GM13977 (cell line): ENCODE measurements at regions not wholly inside any gene's neighbourhood (a gene's known extent, or its start where the extent isn't known, plus 50 kb on each side); places are given as distances from the start of the nearest gene placed in this dataset.
"Not testable (repeated sequence)": the region's sequence is repeated elsewhere in the genome, so short reads cannot be mapped to it uniquely, and the experiment has no call there.

Experiments
- DNase-seq: peaks from one replicate; pipeline ENCODE4 v3.0.0; 2012; ENCODE audit warnings: low spot score
- in situ Hi-C: fragments of 300-500 bp; cut with MboI; formaldehyde crosslinking; loops from one replicate; pipeline ENCODE4 v1.12.0; 2022; ENCODE audit warnings: low sequenced_read_pairs, low pct_unique_long_range_greater_than_20kb, mixed read lengths, inconsistent platforms; ENCODE audit not compliant: unreplicated experiment
- TF ChIP-seq, protein P1 (sequence below): IDR thresholded peaks from 2 replicates; pipeline ENCODE4 v1.5.1; 2012; ENCODE audit warnings: mild to moderate bottlenecking, control low read depth; ENCODE audit not compliant: insufficient read depth; ENCODE audit errors: extremely low read depth, missing control alignments

DNA sequence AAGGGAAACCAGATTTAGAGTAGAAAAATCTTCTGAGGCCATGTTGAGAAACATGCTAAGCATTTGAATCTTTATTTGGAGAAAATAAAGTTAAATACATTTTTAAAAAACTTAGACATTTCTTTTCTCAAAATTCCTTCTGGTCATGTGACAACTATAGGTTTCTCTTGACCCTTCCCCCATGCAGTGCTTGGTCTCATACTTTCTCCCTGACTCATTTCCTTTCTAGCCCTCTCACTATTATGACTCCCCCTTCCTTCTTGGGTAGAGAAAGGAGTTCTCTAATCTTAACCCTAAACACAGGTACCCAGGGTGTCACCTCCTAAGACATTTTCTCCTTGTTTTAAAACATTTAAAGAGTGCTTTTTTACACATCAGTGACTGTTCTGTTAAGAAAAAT is 179.5 kb upstream of the TMEM106B start:
- TF ChIP-seq, protein P1, sequence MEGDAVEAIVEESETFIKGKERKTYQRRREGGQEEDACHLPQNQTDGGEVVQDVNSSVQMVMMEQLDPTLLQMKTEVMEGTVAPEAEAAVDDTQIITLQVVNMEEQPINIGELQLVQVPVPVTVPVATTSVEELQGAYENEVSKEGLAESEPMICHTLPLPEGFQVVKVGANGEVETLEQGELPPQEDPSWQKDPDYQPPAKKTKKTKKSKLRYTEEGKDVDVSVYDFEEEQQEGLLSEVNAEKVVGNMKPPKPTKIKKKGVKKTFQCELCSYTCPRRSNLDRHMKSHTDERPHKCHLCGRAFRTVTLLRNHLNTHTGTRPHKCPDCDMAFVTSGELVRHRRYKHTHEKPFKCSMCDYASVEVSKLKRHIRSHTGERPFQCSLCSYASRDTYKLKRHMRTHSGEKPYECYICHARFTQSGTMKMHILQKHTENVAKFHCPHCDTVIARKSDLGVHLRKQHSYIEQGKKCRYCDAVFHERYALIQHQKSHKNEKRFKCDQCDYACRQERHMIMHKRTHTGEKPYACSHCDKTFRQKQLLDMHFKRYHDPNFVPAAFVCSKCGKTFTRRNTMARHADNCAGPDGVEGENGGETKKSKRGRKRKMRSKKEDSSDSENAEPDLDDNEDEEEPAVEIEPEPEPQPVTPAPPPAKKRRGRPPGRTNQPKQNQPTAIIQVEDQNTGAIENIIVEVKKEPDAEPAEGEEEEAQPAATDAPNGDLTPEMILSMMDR = no peak
- in situ Hi-C loops = no loop called here
- no peak for DNase-seq

DNA sequence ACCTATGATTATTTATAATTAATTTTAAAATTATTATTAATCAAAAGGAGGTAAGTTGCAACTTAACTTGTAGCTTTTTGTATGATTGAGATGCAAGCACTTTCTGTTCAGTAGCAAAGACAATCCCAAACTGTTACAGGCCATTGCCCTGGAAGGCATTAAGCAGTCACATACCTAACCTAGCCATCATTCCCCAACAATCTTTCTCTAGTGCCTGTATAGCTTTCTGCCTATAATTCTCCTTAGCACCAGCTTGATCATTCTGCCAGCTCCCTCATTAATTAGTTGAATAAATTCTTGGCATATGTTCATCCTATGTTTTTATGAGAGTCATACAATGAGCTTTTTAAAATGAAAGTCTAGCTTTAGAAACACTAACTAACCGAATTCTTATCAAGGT is 178.9 kb upstream of the TMEM106B start:
- in situ Hi-C loops = no loop called here
- DNase-seq = no peak
- TF ChIP-seq, protein P1 = no peak

DNA sequence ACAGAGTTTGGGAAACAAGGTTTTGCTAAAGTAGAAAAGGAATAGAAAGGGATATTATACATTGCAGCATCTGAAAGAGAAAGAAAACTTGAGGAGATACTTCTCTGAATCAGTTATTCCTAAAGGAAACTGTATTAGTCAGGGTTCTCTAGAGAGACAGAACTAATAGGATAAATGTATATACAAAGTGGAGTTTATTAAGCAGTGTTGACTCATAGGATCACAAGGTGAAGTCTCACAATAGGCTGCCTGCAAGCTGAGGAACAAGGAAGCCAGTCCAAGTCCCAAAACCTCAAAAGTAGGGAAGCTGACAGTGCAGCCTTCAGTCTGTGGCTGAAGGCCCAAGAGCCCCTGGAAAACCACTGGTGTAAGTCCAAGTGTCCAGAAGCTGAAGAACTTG is 167.6 kb upstream of the TMEM106B start:
- in situ Hi-C loops, DNase-seq: not testable (repeated sequence)

DNA sequence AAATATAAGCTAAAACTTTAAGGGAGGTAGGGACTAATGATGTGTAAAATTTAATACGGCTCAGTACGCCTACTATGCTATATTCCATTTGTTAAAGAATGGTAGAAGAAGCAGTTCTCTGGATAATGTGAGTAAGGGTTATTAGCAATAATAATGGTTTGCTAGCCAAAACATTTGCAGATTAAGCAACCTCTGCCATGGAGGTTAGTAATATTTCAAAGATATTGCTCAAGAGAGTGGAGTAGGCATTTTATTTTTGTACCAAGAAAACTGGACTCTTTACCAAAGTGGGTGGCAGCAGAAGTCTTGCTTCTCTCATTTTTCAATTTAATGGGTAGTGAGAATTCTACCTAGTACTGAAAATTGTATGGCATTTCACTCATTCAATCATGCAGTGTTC is 158.9 kb upstream of the TMEM106B start:
- TF ChIP-seq, protein P1 = no peak
- in situ Hi-C loops = loop anchor here (25.0 kb wide), 1 partner anchor 260 kb away; no protein-coding TSS in a partner anchor
- no peak for DNase-seq

DNA sequence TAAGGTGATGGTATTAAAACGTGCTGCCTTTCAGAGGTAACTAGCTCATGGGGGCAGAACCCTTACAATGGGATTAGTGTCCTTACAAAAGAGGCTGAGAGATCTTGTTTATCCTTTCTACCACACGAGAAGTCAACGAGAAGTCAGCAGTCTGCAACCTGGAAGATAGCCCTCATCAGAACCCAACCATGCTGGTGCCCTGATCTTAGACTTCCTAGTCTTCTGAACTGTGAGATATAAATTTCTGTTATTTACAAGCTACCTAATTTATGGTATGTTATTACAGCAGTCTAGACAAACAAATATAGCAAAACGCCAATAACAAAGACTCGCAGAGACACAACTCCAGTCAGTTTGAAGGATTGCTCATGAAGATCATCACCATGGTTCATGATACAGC is 157.5 kb upstream of the TMEM106B start:
- TF ChIP-seq, protein P1 = no peak
- in situ Hi-C loops = loop anchor here (25.0 kb wide), 1 partner anchor 259 kb away; no protein-coding TSS in a partner anchor
- DNase-seq = no peak

DNA sequence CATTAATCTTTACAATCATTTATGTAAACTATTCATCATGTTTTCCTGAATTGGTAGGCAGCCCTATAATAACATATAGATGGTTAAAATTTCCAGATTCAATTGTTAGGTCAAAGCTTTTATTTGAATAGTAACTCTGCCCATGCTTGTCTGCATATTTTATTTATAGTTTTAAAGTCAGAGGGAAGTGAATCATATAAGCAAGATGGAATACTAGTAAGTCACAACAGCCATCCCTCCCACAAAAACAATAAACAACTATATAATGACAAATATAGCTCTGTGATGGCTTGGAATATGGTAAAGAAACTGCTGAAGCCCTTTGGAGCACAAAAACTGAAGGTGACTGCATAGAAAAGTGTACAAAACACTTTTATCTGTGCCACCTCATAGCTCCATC is 156.3 kb upstream of the TMEM106B start:
- no peak for DNase-seq
- TF ChIP-seq, protein P1 = no peak
- in situ Hi-C loops = loop anchor here (25.0 kb wide), 1 partner anchor 257 kb away; no protein-coding TSS in a partner anchor

DNA sequence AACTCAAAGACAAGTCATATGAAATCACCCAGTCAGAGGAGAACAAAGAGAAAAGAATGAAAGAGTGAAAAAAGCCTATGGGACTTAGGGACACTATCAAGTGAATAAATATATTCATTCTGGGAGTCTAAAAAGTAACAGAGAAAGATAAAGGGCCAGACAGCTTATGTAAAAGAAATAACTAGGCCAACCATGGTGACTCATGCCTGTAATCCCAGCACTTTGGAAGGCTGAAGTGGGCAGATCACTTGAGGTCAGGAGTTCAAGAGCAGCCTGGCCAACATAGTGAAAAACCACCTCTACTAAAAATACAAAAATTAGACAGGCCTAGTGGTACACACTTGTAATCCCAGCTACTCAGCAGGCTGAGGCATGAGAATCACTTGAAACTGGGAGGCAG is 154.7 kb upstream of the TMEM106B start:
- no peak for DNase-seq
- in situ Hi-C loops = loop anchor here (25.0 kb wide), 1 partner anchor 256 kb away; no protein-coding TSS in a partner anchor
- TF ChIP-seq, protein P1 = no peak
